CD14-positive monocyte (primary cell): ENCODE measurements at regions not wholly inside any gene's neighbourhood (a gene's known extent, or its start where the extent isn't known, plus 50 kb on each side); places are given as distances from the start of the nearest gene placed in this dataset.

Experiments used
- DNase-seq, 3 donors: peaks; one replicate each; pipeline ENCODE4 v3.0.0-alpha.2; 2011 to 2022
- H2AFZ ChIP-seq: 2 replicates; pipeline ENCODE4 v1.6.0; 2012; ENCODE audit warnings: mild to moderate bottlenecking, low read depth, low read length, inconsistent platforms; ENCODE audit not compliant: insufficient read depth, poor library complexity, severe bottlenecking
- H3K27ac ChIP-seq, 2 donors: 1 replicate in 1 of 2; 2 replicates in 1 of 2; pipeline ENCODE4 v1.5.1; 2012 to 2013; ENCODE audit warnings: low read length in 2 of 2, control low read depth in 1 of 2, inconsistent platforms in 1 of 2, low read depth in 1 of 2, mild to moderate bottlenecking in 1 of 2
- H3K27me3 ChIP-seq, 2 donors: one replicate each; pipeline versions ENCODE4 v1.6.0 to v1.6.1; 2011 to 2013; ENCODE audit warnings: low read length in 2 of 2; ENCODE audit not compliant: control insufficient read depth in 2 of 2, insufficient read depth in 2 of 2
- H3K36me3 ChIP-seq, 2 donors: replicated peaks in 1 of 2; 1 replicate in 1 of 2; 2 replicates in 1 of 2; pipeline versions ENCODE4 v1.5.1 to v1.6.1; 2012 to 2013; ENCODE audit warnings: low read length in 2 of 2, control low read depth in 1 of 2, inconsistent platforms in 1 of 2, mild to moderate bottlenecking in 1 of 2; ENCODE audit not compliant: insufficient read depth in 2 of 2, control insufficient read depth in 1 of 2
- H3K4me1 ChIP-seq, 2 donors: 1 replicate in 1 of 2; 2 replicates in 1 of 2; pipeline versions ENCODE4 v1.5.1 to v1.6.1; 2012 to 2013; ENCODE audit warnings: low read length in 2 of 2, control low read depth in 1 of 2, inconsistent platforms in 1 of 2, mild to moderate bottlenecking in 1 of 2, moderate library complexity in 1 of 2; ENCODE audit not compliant: insufficient read depth in 2 of 2, control insufficient read depth in 1 of 2
- H3K4me2 ChIP-seq: replicated peaks from 2 replicates; pipeline ENCODE3; 2012; ENCODE audit warnings: low read length, moderate library complexity, mild to moderate bottlenecking; ENCODE audit not compliant: poor library complexity, severe bottlenecking; ENCODE audit errors: extremely low read depth
- H3K4me3 ChIP-seq, 3 experiments: fragments of 200-600 bp in 1 of 3; sonication (generic) in 1 of 3; replicated peaks in 1 of 3; 1 replicate in 2 of 3; 2 replicates in 1 of 3; pipeline ENCODE4 v1.5.1; 2011 to 2013; ENCODE audit warnings: low read length in 3 of 3, mild to moderate bottlenecking in 3 of 3, control low read depth in 2 of 3, low read depth in 2 of 3, inconsistent platforms in 1 of 3, moderate library complexity in 1 of 3
- H3K79me2 ChIP-seq: 2 replicates; pipeline ENCODE4 v1.6.0; 2012; ENCODE audit warnings: mild to moderate bottlenecking, control low read depth, inconsistent platforms, low read length, moderate library complexity; ENCODE audit not compliant: insufficient read depth
- H3K9ac ChIP-seq: 2 replicates; pipeline ENCODE4 v1.6.0; 2017; ENCODE audit warnings: low read length, mild to moderate bottlenecking; ENCODE audit not compliant: insufficient read depth, poor library complexity, severe bottlenecking
- H3K9me3 ChIP-seq, 2 donors: replicated peaks in 1 of 2; 1 replicate in 1 of 2; 2 replicates in 1 of 2; pipeline versions ENCODE4 v1.5.1 to v1.6.1; 2012 to 2013; ENCODE audit warnings: low read length in 2 of 2, control low read depth in 1 of 2; ENCODE audit not compliant: control insufficient read depth in 1 of 2, insufficient read depth in 1 of 2
- H4K20me1 ChIP-seq: 2 replicates; pipeline ENCODE4 v1.6.0; 2012; ENCODE audit warnings: mild to moderate bottlenecking, low read length, control low read depth, moderate library complexity; ENCODE audit not compliant: insufficient read depth
- H3K27ac Mint-ChIP-seq, 7 donors: one replicate each; pipeline ENCODE4 v1.8.0; 2020; ENCODE audit warnings: mild to moderate bottlenecking in 7 of 7, mixed read lengths in 7 of 7, moderate library complexity in 6 of 7, inconsistent platforms in 2 of 7
- H3K27me3 Mint-ChIP-seq, 3 donors: one replicate each; pipeline ENCODE4 v1.8.0; 2021 to 2022; ENCODE audit warnings: low read depth in 3 of 3, mild to moderate bottlenecking in 3 of 3, mixed read lengths in 3 of 3, moderate library complexity in 3 of 3, inconsistent platforms in 1 of 3
- H3K36me3 Mint-ChIP-seq, 2 donors: one replicate each; pipeline ENCODE4 v1.8.0; 2020; ENCODE audit warnings: mixed read lengths in 2 of 2, inconsistent platforms in 1 of 2, mild to moderate bottlenecking in 1 of 2
- H3K4me1 Mint-ChIP-seq: one replicate; pipeline ENCODE4 v1.8.0; 2020; ENCODE audit warnings: mild to moderate bottlenecking, mixed read lengths
- H3K4me3 Mint-ChIP-seq, 2 donors: one replicate each; pipeline ENCODE4 v1.8.0; 2020; ENCODE audit warnings: mild to moderate bottlenecking in 2 of 2, mixed read lengths in 2 of 2, moderate library complexity in 1 of 2
- H3K9me3 Mint-ChIP-seq, 7 donors: one replicate each; pipeline ENCODE4 v1.8.0; 2020 to 2022; ENCODE audit warnings: mixed read lengths in 7 of 7, mild to moderate bottlenecking in 6 of 7, moderate library complexity in 6 of 7, inconsistent platforms in 2 of 7
- CTCF ChIP-seq: fragments of 200-600 bp; IDR thresholded peaks from one replicate; pipeline ENCODE4 v1.8.0; 2022; ENCODE audit warnings: antibody characterized with exemption, mild to moderate bottlenecking
- WGBS: methylation state at CpG from one replicate; pipeline ENCODE4 v1.1.5; 2013; ENCODE audit warnings: missing lambda C conversion rate; ENCODE audit not compliant: insufficient coverage; 5-methylcytosine and 5-hydroxymethylcytosine counted together
- intact Hi-C, 2 donors: fragments of 100-400 bp; cut with micrococcal nuclease; formaldehyde crosslinking; loops; one replicate each; pipeline versions ENCODE4 v1.15.0 to v1.15.1; 2023

- Mint-ChIP-seq H3K27me3 (peaks cover 0 to 4% (median 0%) of the 10 kb centered on the region in 3 donors), H3K36me3 (no peaks in the 10 kb centered on the region), H3K27ac (no peak overlapping the region), H3K4me1 (peaks cover 1% of the 10 kb centered on the region), H3K9me3 (peaks cover 0 to 3% (median 0%) of the 10 kb centered on the region in 7 donors), H3K4me3 (no peak overlapping the region)
- Histone ChIP-seq H3K36me3 (no peaks in the 10 kb centered on the region), H3K79me2 (no peaks in the 10 kb centered on the region), H3K27me3 (no peaks in the 10 kb centered on the region), H3K4me2 (no peak overlapping the region), H3K9ac (no peak overlapping the region), H3K4me1 (no peaks in the 10 kb centered on the region), H4K20me1 (no peaks in the 10 kb centered on the region), H3K4me3 (no peak overlapping the region), H2AFZ (no peak overlapping the region), H3K9me3 (no peaks in the 10 kb centered on the region), H3K27ac (no peak overlapping the region)
- DNase-seq, result no peak
- intact Hi-C loops, result no loop called here
- TF ChIP-seq CTCF, result no peak
- 82% methylated on average over 4 of the region's 7 CpGs for WGBS
These were observed 50.8 kb upstream of the MAF start for GRCh38 chr16:79651363-79651762.
